ENCODE measurements at regions not wholly inside any gene's neighbourhood (a gene's known extent, or its start where the extent isn't known, plus 50 kb on each side); places are given as distances from the start of the nearest gene placed in this dataset.

DNA sequence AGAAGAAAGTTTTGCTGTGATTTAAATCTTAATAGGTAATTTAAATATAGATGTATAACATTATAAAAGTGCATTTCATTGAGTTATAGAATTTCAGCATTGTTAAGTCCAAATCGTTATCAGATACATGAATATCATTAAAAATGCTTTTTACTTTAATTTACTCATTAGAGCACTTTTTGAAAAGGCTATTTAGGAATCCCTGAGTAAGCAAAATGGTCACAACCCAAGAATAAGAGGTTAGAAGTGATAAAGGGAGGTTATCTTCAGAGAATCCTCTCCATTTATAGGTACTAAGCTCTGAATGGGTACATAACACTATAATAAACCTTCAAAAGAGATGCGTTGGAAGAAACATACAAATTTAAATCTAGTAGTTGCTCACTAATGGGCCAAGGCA lies 130.7 kb downstream of the SLC30A10 start:
- no peaks in the 10 kb centered on the region for H3K36me3 Mint-ChIP-seq
- no peaks in the 10 kb centered on the region for H3K36me3 ChIP-seq (ENCODE audit: insufficient read depth, low read length)
- H3K27ac Mint-ChIP-seq: no peak overlapping the region
- ChIA-PET CTCF (no interaction called here), POLR2A (no interaction called here)
- no peaks in the 10 kb centered on the region for H3K27me3 ChIP-seq (ENCODE audit: insufficient read depth, low read length, poor library complexity, severe bottlenecking)
- DNase-seq: no peak
- no peaks in the 10 kb centered on the region for H3K9me3 ChIP-seq (ENCODE audit: low read length)
- no peaks in the 10 kb centered on the region for H3K4me1 Mint-ChIP-seq
- no peaks in the 10 kb centered on the region for H3K4me1 ChIP-seq (ENCODE audit: insufficient read depth, low read length)
- peaks cover 0 to 8% (median 1%) of the 10 kb centered on the region in 5 donors for H3K9me3 Mint-ChIP-seq
- peaks cover 2 to 13% of the 10 kb centered on the region in 2 donors for H3K27me3 Mint-ChIP-seq
- no peak overlapping the region for H3K4me3 ChIP-seq (ENCODE audit: low read length)
- no peak overlapping the region for H3K4me3 Mint-ChIP-seq
- H3K27ac ChIP-seq (ENCODE audit: low read depth, low read length): no peak overlapping the region

DNA sequence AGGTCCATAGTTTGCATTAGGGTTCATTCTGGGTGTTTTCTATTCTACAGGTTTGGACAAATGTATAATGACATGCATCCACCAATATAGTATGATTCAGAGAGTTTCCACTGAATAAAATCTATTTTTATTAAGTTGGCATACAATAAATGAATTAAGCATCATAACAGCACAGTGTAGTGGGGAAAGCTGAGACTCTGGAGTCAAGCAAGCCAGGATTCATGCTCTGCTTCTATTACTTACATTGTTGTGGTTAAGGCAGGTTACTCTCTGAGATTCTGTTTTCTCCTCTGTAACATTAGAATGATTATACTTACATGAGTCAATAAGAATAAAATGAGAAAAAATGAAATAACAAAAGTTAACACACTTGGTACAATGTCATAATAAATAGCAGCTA lies 131.3 kb downstream of the SLC30A10 start:
- Mint-ChIP-seq H3K9me3 (peaks cover 0 to 8% (median 2%) of the 10 kb centered on the region in 5 donors), H3K36me3 (no peaks in the 10 kb centered on the region), H3K27ac (no peak overlapping the region), H3K4me1 (no peaks in the 10 kb centered on the region), H3K4me3 (no peak overlapping the region), H3K27me3 (peaks cover 2 to 13% of the 10 kb centered on the region in 2 donors)
- H3K27me3 ChIP-seq (ENCODE audit: insufficient read depth, low read length, poor library complexity, severe bottlenecking): no peaks in the 10 kb centered on the region
- no peak for DNase-seq
- no peaks in the 10 kb centered on the region for H3K9me3 ChIP-seq (ENCODE audit: low read length)
- H3K36me3 ChIP-seq (ENCODE audit: insufficient read depth, low read length): no peaks in the 10 kb centered on the region
- H3K4me3 ChIP-seq (ENCODE audit: low read length): no peak overlapping the region
- H3K27ac ChIP-seq (ENCODE audit: low read depth, low read length): no peak overlapping the region
- POLR2A ChIA-PET: no interaction called here
- no peaks in the 10 kb centered on the region for H3K4me1 ChIP-seq (ENCODE audit: insufficient read depth, low read length)
- CTCF ChIA-PET: no interaction called here

DNA sequence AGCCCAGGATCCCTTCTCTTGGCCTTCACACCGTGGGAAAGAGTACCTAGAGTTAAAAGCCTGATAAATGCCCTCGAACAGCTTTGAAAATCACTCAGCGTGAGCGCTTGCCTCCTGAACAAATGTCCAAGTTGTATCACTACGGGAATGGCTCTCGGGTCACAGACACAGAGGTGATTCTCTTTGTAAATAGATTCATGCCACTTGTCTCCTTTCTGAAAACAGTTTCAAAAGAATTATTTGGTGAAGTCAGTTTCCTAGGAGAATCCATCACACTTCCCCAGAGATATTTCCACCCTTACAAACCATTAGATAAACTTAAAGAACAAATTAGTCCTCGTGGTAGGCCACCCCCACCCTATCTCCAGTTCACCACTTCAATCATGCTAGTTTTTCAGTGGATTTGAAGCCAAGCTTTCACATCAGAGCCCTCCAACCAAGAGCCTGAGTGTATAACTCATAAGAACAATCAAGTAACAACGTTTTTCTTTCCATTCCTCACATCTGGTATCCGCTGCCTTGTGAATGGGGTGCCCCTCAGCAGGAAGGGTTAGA lies 132.9 kb downstream of the SLC30A10 start:
- H3K9me3 ChIP-seq (ENCODE audit: low read length): no peaks in the 10 kb centered on the region
- no peak overlapping the region for H3K27ac ChIP-seq (ENCODE audit: low read depth, low read length)
- ChIA-PET POLR2A (no interaction called here), CTCF (no interaction called here)
- no peak overlapping the region for H3K27ac Mint-ChIP-seq
- no peaks in the 10 kb centered on the region for H3K36me3 ChIP-seq (ENCODE audit: insufficient read depth, low read length)
- no peak for DNase-seq
- peaks cover 0 to 8% (median 2%) of the 10 kb centered on the region in 5 donors for H3K9me3 Mint-ChIP-seq
- H3K27me3 ChIP-seq (ENCODE audit: insufficient read depth, low read length, poor library complexity, severe bottlenecking): no peaks in the 10 kb centered on the region
- peaks cover 2 to 13% of the 10 kb centered on the region in 2 donors for H3K27me3 Mint-ChIP-seq
- H3K4me1 Mint-ChIP-seq: no peaks in the 10 kb centered on the region
- H3K4me1 ChIP-seq (ENCODE audit: insufficient read depth, low read length): no peaks in the 10 kb centered on the region
- H3K4me3 ChIP-seq (ENCODE audit: low read length): no peak overlapping the region
- H3K4me3 Mint-ChIP-seq: no peak overlapping the region
- H3K36me3 Mint-ChIP-seq: no peaks in the 10 kb centered on the region

DNA sequence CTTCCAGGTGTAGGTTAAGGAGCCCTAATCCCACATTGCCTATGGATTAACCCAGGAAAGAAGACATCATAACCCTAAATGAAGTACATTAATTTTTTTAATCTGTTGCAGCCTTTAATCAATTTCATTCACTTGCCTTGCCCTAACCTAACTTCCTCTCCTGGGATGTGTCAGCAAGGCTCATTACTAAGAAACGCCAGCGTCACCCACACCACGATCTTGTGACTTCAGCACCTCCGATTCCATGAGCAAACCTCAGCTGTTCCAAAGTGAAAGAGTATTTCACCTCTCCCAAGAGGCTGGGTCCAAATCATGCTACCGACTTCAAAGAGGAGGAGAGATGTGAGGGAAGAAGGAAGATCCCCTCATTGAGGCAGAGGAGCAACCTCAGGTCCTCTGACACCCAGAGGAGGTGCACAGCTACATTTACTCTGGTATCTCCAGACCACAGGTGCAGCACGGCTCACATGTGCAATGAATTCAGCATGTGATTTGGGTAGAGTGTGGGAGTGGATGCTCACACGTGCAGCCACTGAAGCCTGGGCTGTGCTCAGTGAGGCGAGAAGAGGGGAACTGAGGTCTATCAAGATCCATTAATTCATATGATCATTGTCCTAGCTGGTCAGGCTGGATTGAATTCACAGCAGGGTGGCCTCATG lies 134.1 kb downstream of the SLC30A10 start:
- no peaks in the 10 kb centered on the region for H3K4me1 ChIP-seq (ENCODE audit: insufficient read depth, low read length)
- H3K4me3 Mint-ChIP-seq: no peak overlapping the region
- peaks cover 2 to 13% of the 10 kb centered on the region in 2 donors for H3K27me3 Mint-ChIP-seq
- no peaks in the 10 kb centered on the region for H3K36me3 Mint-ChIP-seq
- H3K27ac Mint-ChIP-seq: no peak overlapping the region
- H3K9me3 Mint-ChIP-seq: peaks cover 0 to 8% (median 2%) of the 10 kb centered on the region in 5 donors
- no peak overlapping the region for H3K27ac ChIP-seq (ENCODE audit: low read depth, low read length)
- DNase-seq: no peak
- no peaks in the 10 kb centered on the region for H3K27me3 ChIP-seq (ENCODE audit: insufficient read depth, low read length, poor library complexity, severe bottlenecking)
- CTCF ChIA-PET: no interaction called here
- H3K36me3 ChIP-seq (ENCODE audit: insufficient read depth, low read length): no peaks in the 10 kb centered on the region
- no peak overlapping the region for H3K4me3 ChIP-seq (ENCODE audit: low read length)
- POLR2A ChIA-PET: no interaction called here
- no peaks in the 10 kb centered on the region for H3K4me1 Mint-ChIP-seq
- no peaks in the 10 kb centered on the region for H3K9me3 ChIP-seq (ENCODE audit: low read length)

DNA sequence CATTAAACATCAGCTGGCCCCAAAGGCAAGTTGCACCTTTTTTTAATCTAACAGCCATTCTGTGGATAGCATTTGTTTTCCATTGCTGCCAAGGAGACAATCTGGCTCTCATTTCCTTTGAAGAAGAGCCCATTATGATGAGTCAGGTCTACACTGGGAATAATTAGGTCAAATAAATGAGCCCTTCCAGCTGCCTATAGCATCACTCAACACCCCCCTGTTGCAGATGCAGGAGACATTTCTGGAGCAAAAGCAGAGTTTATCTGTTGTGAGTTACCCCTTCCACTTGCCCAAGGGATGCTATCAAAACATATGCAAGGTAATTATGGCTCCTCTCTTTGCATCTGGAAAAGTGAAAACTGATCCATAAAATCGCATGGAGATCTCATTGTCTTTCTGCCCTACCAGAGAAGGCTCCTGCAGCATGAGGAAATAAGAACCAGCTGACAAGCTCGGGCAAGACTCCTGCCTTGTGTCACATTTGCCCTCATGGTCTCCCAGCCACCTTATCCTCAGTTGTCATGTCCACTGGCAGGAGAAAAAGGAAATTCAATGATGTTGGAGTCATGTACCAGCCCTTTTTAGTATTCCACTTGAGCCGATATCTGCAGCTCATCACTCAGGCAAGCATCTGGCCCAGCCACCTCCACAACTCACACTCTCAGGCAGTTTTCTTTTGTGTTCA lies 135.9 kb downstream of the SLC30A10 start:
- Histone ChIP-seq H3K4me3 (ENCODE audit: low read length) (no peak overlapping the region), H3K36me3 (ENCODE audit: insufficient read depth, low read length) (no peaks in the 10 kb centered on the region), H3K9me3 (ENCODE audit: low read length) (no peaks in the 10 kb centered on the region), H3K4me1 (ENCODE audit: insufficient read depth, low read length) (no peaks in the 10 kb centered on the region), H3K27me3 (ENCODE audit: insufficient read depth, low read length, poor library complexity, severe bottlenecking) (no peaks in the 10 kb centered on the region), H3K27ac (ENCODE audit: low read depth, low read length) (no peak overlapping the region)
- H3K9me3 Mint-ChIP-seq: peaks cover 0 to 8% (median 2%) of the 10 kb centered on the region in 5 donors
- H3K4me3 Mint-ChIP-seq: no peak overlapping the region
- DNase-seq: no peak
- ChIA-PET CTCF (no interaction called here), POLR2A (no interaction called here)
- no peaks in the 10 kb centered on the region for H3K36me3 Mint-ChIP-seq
- H3K27me3 Mint-ChIP-seq: peaks cover 2 to 13% of the 10 kb centered on the region in 2 donors
- H3K4me1 Mint-ChIP-seq: no peaks in the 10 kb centered on the region
- no peak overlapping the region for H3K27ac Mint-ChIP-seq

DNA sequence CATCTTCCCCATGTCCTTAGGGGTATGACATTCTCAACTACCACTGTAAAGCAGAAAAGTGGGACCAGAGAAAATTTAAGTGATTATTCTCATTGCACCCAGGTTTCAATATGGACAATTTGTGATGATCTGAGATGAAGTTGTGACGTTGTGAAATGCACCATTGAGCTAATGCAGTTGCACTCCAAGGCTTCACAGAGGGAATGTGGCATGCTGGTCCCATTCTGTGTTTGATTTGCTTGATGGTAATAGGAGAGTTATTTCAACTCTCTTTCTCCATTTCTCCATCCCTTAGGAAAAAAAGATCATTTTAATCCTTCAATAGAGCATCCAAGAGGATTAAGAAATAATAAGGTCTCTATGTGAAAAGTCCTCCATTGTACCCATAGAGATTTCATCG lies 136.6 kb downstream of the SLC30A10 start:
- H3K4me1 Mint-ChIP-seq: no peaks in the 10 kb centered on the region
- POLR2A ChIA-PET: no interaction called here

DNA sequence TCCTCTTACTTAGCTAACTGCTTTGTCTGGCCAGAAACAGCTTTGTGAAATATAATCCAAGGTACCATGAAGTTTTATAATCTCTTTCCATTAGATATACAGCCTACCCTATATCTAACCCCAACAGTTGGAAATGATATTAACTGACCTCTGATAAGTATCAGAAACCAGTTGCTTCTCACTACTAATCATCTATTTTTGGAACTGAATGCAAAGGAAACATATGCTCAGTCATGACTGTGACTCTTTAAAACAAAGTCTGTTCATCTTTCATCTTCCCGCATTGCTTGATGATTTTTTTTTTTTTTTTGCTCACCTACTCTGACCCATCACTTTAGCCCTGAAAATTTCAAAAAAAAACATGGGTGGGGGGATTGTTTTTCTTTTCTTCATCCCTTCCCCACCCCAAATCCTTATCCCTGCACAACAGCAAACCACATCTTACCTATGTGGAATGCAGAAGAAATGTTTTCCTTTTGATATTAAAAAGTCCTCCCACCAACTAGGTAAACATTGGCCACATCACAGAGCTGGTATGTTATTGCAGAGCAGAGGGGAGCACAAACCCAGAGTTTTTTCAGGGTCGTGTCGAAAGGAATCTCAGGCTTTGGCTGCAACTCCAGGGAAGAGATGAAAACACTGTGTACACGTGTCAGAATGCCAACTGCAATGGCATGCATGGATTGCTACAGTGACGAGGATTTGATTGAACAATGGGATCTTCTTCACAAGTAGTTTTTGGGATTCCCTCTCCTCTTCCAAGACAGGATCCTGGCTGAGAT lies 137.3 kb downstream of the SLC30A10 start:
- H3K9me3 Mint-ChIP-seq: peaks cover 0 to 8% (median 2%) of the 10 kb centered on the region in 5 donors
- no peaks in the 10 kb centered on the region for H3K4me1 ChIP-seq (ENCODE audit: insufficient read depth, low read length)
- H3K36me3 Mint-ChIP-seq: no peaks in the 10 kb centered on the region
- H3K9me3 ChIP-seq (ENCODE audit: low read length): no peaks in the 10 kb centered on the region
- ChIA-PET CTCF (no interaction called here), POLR2A (no interaction called here)
- H3K36me3 ChIP-seq (ENCODE audit: insufficient read depth, low read length): no peaks in the 10 kb centered on the region
- no peaks in the 10 kb centered on the region for H3K4me1 Mint-ChIP-seq
- H3K27me3 ChIP-seq (ENCODE audit: insufficient read depth, low read length, poor library complexity, severe bottlenecking): no peaks in the 10 kb centered on the region
- no peak overlapping the region for H3K27ac ChIP-seq (ENCODE audit: low read depth, low read length)
- no peak for DNase-seq
- H3K27me3 Mint-ChIP-seq: peaks cover 2 to 13% of the 10 kb centered on the region in 2 donors
- no peak overlapping the region for H3K4me3 ChIP-seq (ENCODE audit: low read length)
- H3K27ac Mint-ChIP-seq: no peak overlapping the region
- H3K4me3 Mint-ChIP-seq: no peak overlapping the region

More for the DNA sequence above, 136.6 kb downstream of the SLC30A10 start:
- CTCF ChIA-PET: no interaction called here
- Mint-ChIP-seq H3K36me3 (no peaks in the 10 kb centered on the region), H3K27ac (no peak overlapping the region), H3K27me3 (peaks cover 2 to 13% of the 10 kb centered on the region in 2 donors), H3K4me3 (no peak overlapping the region), H3K9me3 (peaks cover 0 to 8% (median 2%) of the 10 kb centered on the region in 5 donors)
- Histone ChIP-seq H3K36me3 (ENCODE audit: insufficient read depth, low read length) (no peaks in the 10 kb centered on the region), H3K27me3 (ENCODE audit: insufficient read depth, low read length, poor library complexity, severe bottlenecking) (no peaks in the 10 kb centered on the region), H3K9me3 (ENCODE audit: low read length) (no peaks in the 10 kb centered on the region), H3K27ac (ENCODE audit: low read depth, low read length) (no peak overlapping the region), H3K4me3 (ENCODE audit: low read length) (no peak overlapping the region), H3K4me1 (ENCODE audit: insufficient read depth, low read length) (no peaks in the 10 kb centered on the region)
- DNase-seq: no peak

DNA sequence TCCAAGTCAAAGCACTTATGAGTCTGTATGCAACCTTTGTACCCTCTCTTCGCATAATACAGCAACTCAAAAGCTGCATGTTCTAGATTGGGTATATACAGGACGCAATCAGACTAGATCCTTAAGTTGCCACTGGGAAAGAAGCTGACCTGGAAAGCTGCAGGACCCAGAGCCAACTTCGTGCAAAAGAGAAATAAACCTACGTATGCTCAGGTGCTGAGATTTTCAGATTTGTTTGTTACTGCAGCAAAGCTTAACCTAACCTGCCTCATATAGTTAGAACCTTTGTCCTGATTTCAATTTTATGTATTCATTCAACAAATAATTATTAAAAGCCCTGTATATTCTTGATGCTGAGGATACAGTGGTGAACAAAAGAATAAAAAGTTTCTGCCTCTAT lies 139.7 kb downstream of the SLC30A10 start:
- Mint-ChIP-seq H3K9me3 (peaks cover 0 to 2% (median 2%) of the 10 kb centered on the region in 5 donors), H3K36me3 (no peaks in the 10 kb centered on the region), H3K4me1 (no peaks in the 10 kb centered on the region), H3K27ac (no peak overlapping the region), H3K4me3 (no peak overlapping the region), H3K27me3 (no peaks in the 10 kb centered on the region)
- Histone ChIP-seq H3K27ac (ENCODE audit: low read depth, low read length) (no peak overlapping the region), H3K4me3 (ENCODE audit: low read length) (no peak overlapping the region), H3K27me3 (ENCODE audit: insufficient read depth, low read length, poor library complexity, severe bottlenecking) (no peaks in the 10 kb centered on the region), H3K36me3 (ENCODE audit: insufficient read depth, low read length) (no peaks in the 10 kb centered on the region), H3K9me3 (ENCODE audit: low read length) (no peaks in the 10 kb centered on the region), H3K4me1 (ENCODE audit: insufficient read depth, low read length) (no peaks in the 10 kb centered on the region)
- POLR2A ChIA-PET: no interaction called here
- no peak for DNase-seq
- CTCF ChIA-PET: no interaction called here

Data from CD8-positive, alpha-beta memory T cell (primary cell).